HCT116 (cell line): ENCODE measurements at regions not wholly inside any gene's neighbourhood (a gene's known extent, or its start where the extent isn't known, plus 50 kb on each side); places are given as distances from the start of the nearest gene placed in this dataset.

Experiments used
- ATAC-seq: fragments of 200-7000 bp; cut with Tn5 transposase; 2 replicates; pipeline ENCODE4 v1.9.1; 2020; ENCODE audit warnings: mild to moderate bottlenecking, moderate library complexity
- BruUV-seq: library from RNA; stranded (reverse); fragments of 400-500 nt; replicated peaks from 2 replicates; lab custom pipeline; 2021; lab: Mats Ljungman, UMichigan
- CTCF ChIA-PET: fragments of 300-600 bp; sonication (Branson Sonifier 250); formaldehyde crosslinking; loops from one replicate; lab custom pipeline; 2021; ENCODE audit warnings: antibody characterized with exemption; lab: Charles Lee
- POLR2A ChIA-PET: fragments of 300-600, 350-600 bp; sonication (Branson Sonifier 250); formaldehyde crosslinking; loops from one replicate; lab custom pipeline; 2021; ENCODE audit warnings: antibody characterized with exemption; lab: Charles Lee
- RAD21 ChIA-PET, 2 experiments: fragments of 300-600 bp; sonication (Branson Sonifier 250); formaldehyde crosslinking; loops; one replicate each; lab custom pipeline; 2023; ENCODE audit warnings: low total read pairs in 2 of 2; ENCODE audit not compliant: uncharacterized antibody in 2 of 2, unreplicated experiment in 2 of 2, low non-redundant PET in 1 of 2; lab: Charles Lee
- DNase-seq: peaks from one replicate; pipeline ENCODE4 v3.0.0-alpha.2; 2010; ENCODE audit warnings: low read depth, low spot score
- H2AFZ ChIP-seq: fragments of 200-600 bp; shearing (Covaris generic), sonication (generic); 2 replicates; pipeline ENCODE4 v1.6.1; 2017; ENCODE audit warnings: low read depth, mixed run types, mixed read lengths, antibody characterized with exemption, low read length; ENCODE audit not compliant: poor library complexity, severe bottlenecking
- H3K27ac ChIP-seq: 2 replicates; pipeline ENCODE4 v1.5.1; 2012; ENCODE audit warnings: low read depth, low read length
- H3K27me3 ChIP-seq: fragments of 200-600 bp; sonication (generic); 2 replicates; pipeline ENCODE4 v1.6.1; 2016; ENCODE audit warnings: mixed run types, low read length, mixed read lengths; ENCODE audit not compliant: insufficient read depth
- H3K36me3 ChIP-seq, 2 experiments: fragments of 200-500 bp in 1 of 2; fragments of 200-600 bp in 1 of 2; sonication (Bioruptor generic) in 1 of 2; sonication (generic) in 1 of 2; 2 replicates each; pipeline versions ENCODE4 v1.5.1 to v1.6.1; 2014 to 2016; ENCODE audit warnings: low read length in 2 of 2, inconsistent platforms in 1 of 2, mixed read lengths in 1 of 2, mixed run types in 1 of 2; ENCODE audit not compliant: insufficient read depth in 2 of 2, control insufficient read depth in 1 of 2
- H3K4me1 ChIP-seq, 2 experiments: fragments of 200-600 bp in 1 of 2; sonication (generic) in 1 of 2; 2 replicates each; pipeline versions ENCODE4 v1.5.1 to v1.6.1; 2012 to 2017; ENCODE audit warnings: low read length in 2 of 2, inconsistent platforms in 1 of 2, mild to moderate bottlenecking in 1 of 2, mixed read lengths in 1 of 2, mixed run types in 1 of 2, moderate library complexity in 1 of 2; ENCODE audit not compliant: insufficient read depth in 2 of 2, control insufficient read depth in 1 of 2
- H3K4me2 ChIP-seq: fragments of 200-600 bp; sonication (generic); 2 replicates; pipeline ENCODE4 v1.6.1; 2017; ENCODE audit warnings: mixed run types, low read length, mixed read lengths
- H3K4me3 ChIP-seq, 2 experiments: fragments of 200-600 bp in 1 of 2; sonication (generic) in 1 of 2; replicated peaks in 1 of 2; 2 replicates each; pipeline ENCODE4 v1.5.1; 2011 to 2016; ENCODE audit warnings: low read length in 2 of 2, control low read depth in 1 of 2, low read depth in 1 of 2, mild to moderate bottlenecking in 1 of 2, mixed read lengths in 1 of 2, mixed run types in 1 of 2
- H3K79me2 ChIP-seq: fragments of 200-600 bp; sonication (generic); 2 replicates; pipeline ENCODE4 v1.6.1; 2017; ENCODE audit warnings: mild to moderate bottlenecking, mixed run types, low read length, moderate library complexity, mixed read lengths; ENCODE audit not compliant: insufficient read depth
- H3K9ac ChIP-seq: fragments of 200-600 bp; sonication (generic); 2 replicates; pipeline ENCODE4 v1.6.1; 2016; ENCODE audit warnings: low read length, mixed read lengths
- H3K9me2 ChIP-seq: fragments of 200-600 bp; sonication (generic), shearing (Covaris generic); 2 replicates; pipeline ENCODE4 v1.6.1; 2017; ENCODE audit warnings: mixed run types, mild to moderate bottlenecking, moderate library complexity; ENCODE audit not compliant: insufficient read depth
- H3K9me3 ChIP-seq, 2 experiments: fragments of 200-500 bp in 1 of 2; fragments of 200-600 bp in 1 of 2; sonication (Bioruptor generic) in 1 of 2; sonication (generic) in 1 of 2; 2 replicates each; pipeline ENCODE4 v1.6.1; 2014 to 2017; ENCODE audit warnings: low read length in 2 of 2, mixed read lengths in 2 of 2, inconsistent platforms in 1 of 2, low read depth in 1 of 2, mild to moderate bottlenecking in 1 of 2, mixed run types in 1 of 2, moderate library complexity in 1 of 2; ENCODE audit not compliant: control insufficient read depth in 1 of 2, insufficient read depth in 1 of 2
- H4K20me1 ChIP-seq: fragments of 200-600 bp; sonication (generic), shearing (Covaris generic); 2 replicates; pipeline ENCODE4 v1.6.1; 2017; ENCODE audit warnings: mixed run types, mild to moderate bottlenecking, moderate library complexity; ENCODE audit not compliant: insufficient read depth
- CBX3 ChIP-seq: IDR thresholded peaks from 2 replicates; pipeline ENCODE4 v1.6.1; 2012; ENCODE audit warnings: low read depth
- CEBPB ChIP-seq: IDR thresholded peaks from 2 replicates; pipeline ENCODE4 v1.6.1; 2012; ENCODE audit warnings: low read depth
- EGR1 ChIP-seq: IDR thresholded peaks from 2 replicates; pipeline ENCODE4 v1.6.1; 2012; ENCODE audit warnings: low read depth
- ELF1 ChIP-seq: IDR thresholded peaks from 2 replicates; pipeline ENCODE4 v1.6.1; 2012; ENCODE audit warnings: low read depth, borderline replicate concordance
- EZH2 ChIP-seq: fragments of 200-600 bp; sonication (generic); IDR thresholded peaks from 2 replicates; pipeline ENCODE4 v1.6.1; 2017; ENCODE audit warnings: antibody characterized with exemption, mixed run types
- EZH2phosphoT487 ChIP-seq: fragments of 200-600 bp; IDR thresholded peaks from 2 replicates; pipeline ENCODE4 v1.6.1; 2018; ENCODE audit warnings: antibody characterized with exemption, borderline replicate concordance
- JUND ChIP-seq: IDR thresholded peaks from 2 replicates; pipeline ENCODE4 v1.6.1; 2012
- POLR2A ChIP-seq: IDR thresholded peaks from 2 replicates; pipeline ENCODE4 v1.7.0; 2011; ENCODE audit warnings: borderline replicate concordance; ENCODE audit not compliant: insufficient read depth, insufficient read length; ENCODE audit errors: extremely low read depth
- POLR2AphosphoS5 ChIP-seq: IDR thresholded peaks from 2 replicates; pipeline ENCODE4 v1.6.1; 2011; ENCODE audit warnings: mild to moderate bottlenecking, low read depth, low read length, moderate library complexity
- RAD21 ChIP-seq: IDR thresholded peaks from 2 replicates; pipeline ENCODE4 v1.6.1; 2012; ENCODE audit warnings: low read depth, mild to moderate bottlenecking
- SIN3A ChIP-seq: IDR thresholded peaks from 2 replicates; pipeline ENCODE4 v1.6.1; 2012; ENCODE audit warnings: low read depth
- SP1 ChIP-seq: IDR thresholded peaks from 2 replicates; pipeline ENCODE4 v1.6.1; 2012; ENCODE audit warnings: low read depth
- SRF ChIP-seq: IDR thresholded peaks from 2 replicates; pipeline ENCODE4 v1.6.1; 2012; ENCODE audit warnings: low read depth
- TCF7L2 ChIP-seq: IDR thresholded peaks from 2 replicates; pipeline ENCODE4 v1.7.0; 2011; ENCODE audit warnings: borderline replicate concordance, inconsistent platforms; ENCODE audit not compliant: insufficient read depth, insufficient read length; ENCODE audit errors: extremely low read depth
- YY1 ChIP-seq: IDR thresholded peaks from 2 replicates; pipeline ENCODE4 v1.6.1; 2011; ENCODE audit warnings: low read length, low read depth, moderate library complexity, mild to moderate bottlenecking; ENCODE audit not compliant: insufficient replicate concordance; ENCODE audit errors: extremely low read depth
- ZNF274 ChIP-seq: fragments of 200-500 bp; sonication (Bioruptor generic); IDR thresholded peaks from 2 replicates; pipeline ENCODE4 v1.6.1; 2014; ENCODE audit warnings: mild to moderate bottlenecking, low read depth, low read length, inconsistent platforms
- intact Hi-C: fragments of 100-400 bp; cut with micrococcal nuclease; formaldehyde crosslinking; loops from 2 replicates; pipeline ENCODE4 v1.10.0; 2022
- TF ChIP-seq, protein P1 (sequence below): IDR thresholded peaks from 2 replicates; pipeline ENCODE4 v1.6.1; 2012
- TF ChIP-seq, protein P2 (sequence below), 3 experiments: fragments of 200-600 bp in 1 of 3; sonication (generic) in 1 of 3; IDR thresholded peaks in 2 of 3; conservative IDR thresholded peaks in 1 of 3; 2 replicates each; pipeline ENCODE4 v1.5.1; 2012 to 2017; ENCODE audit warnings: low read depth in 2 of 3, low read length in 2 of 3, antibody characterized with exemption in 1 of 3, borderline replicate concordance in 1 of 3, control low read depth in 1 of 3, mild to moderate bottlenecking in 1 of 3, mixed read lengths in 1 of 3, mixed run types in 1 of 3, moderate library complexity in 1 of 3; ENCODE audit not compliant: insufficient read depth in 1 of 3
- TF ChIP-seq, protein P3 (sequence below): IDR thresholded peaks from 2 replicates; pipeline ENCODE4 v1.6.1; 2012; ENCODE audit warnings: low read depth

GRCh38 chr15:85880501-85881190 lies 85.9 kb upstream of the KLHL25 start:
- CTCF ChIA-PET, result no interaction called here
- no peaks in the 10 kb centered on the region for H3K9me2 ChIP-seq
- BruUV-seq, result no TSS peak

More at GRCh38 chr15:85880501-85881190, 85.9 kb upstream of the KLHL25 start:
- Histone ChIP-seq H3K4me1 (peaks cover 0 to 9% of the 10 kb centered on the region in 2 experiments; a peak in 2 of 4 replicates), H3K27me3 (peaks cover 24% of the 10 kb centered on the region), H3K9ac (no peak overlapping the region), H3K79me2 (no peaks in the 10 kb centered on the region), H3K9me3 (no peaks in the 10 kb centered on the region), H3K27ac (no peak overlapping the region), H3K36me3 (no peaks in the 10 kb centered on the region), H4K20me1 (no peaks in the 10 kb centered on the region), H3K4me2 (no peak overlapping the region), H3K4me3 (no peak overlapping the region), H2AFZ (no peak overlapping the region)
- ATAC-seq (no peak), DNase-seq (no peak)
- intact Hi-C loops, result no loop called here
- ChIA-PET POLR2A (no interaction called here), RAD21 (no interaction called here)
- TF ChIP-seq EGR1 (no peak), EZH2phosphoT487 (no peak), JUND (no peak), ELF1 (no peak), SRF (no peak), TCF7L2 (no peak), CEBPB (no peak), CBX3 (no peak), RAD21 (no peak), SIN3A (no peak), EZH2 (no peak), SP1 (no peak), ZNF274 (no peak), POLR2A (no peak), POLR2AphosphoS5 (no peak), YY1 (no peak)
- TF ChIP-seq, protein P1, sequence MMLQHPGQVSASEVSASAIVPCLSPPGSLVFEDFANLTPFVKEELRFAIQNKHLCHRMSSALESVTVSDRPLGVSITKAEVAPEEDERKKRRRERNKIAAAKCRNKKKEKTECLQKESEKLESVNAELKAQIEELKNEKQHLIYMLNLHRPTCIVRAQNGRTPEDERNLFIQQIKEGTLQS, result no peak
- TF ChIP-seq, protein P2, sequence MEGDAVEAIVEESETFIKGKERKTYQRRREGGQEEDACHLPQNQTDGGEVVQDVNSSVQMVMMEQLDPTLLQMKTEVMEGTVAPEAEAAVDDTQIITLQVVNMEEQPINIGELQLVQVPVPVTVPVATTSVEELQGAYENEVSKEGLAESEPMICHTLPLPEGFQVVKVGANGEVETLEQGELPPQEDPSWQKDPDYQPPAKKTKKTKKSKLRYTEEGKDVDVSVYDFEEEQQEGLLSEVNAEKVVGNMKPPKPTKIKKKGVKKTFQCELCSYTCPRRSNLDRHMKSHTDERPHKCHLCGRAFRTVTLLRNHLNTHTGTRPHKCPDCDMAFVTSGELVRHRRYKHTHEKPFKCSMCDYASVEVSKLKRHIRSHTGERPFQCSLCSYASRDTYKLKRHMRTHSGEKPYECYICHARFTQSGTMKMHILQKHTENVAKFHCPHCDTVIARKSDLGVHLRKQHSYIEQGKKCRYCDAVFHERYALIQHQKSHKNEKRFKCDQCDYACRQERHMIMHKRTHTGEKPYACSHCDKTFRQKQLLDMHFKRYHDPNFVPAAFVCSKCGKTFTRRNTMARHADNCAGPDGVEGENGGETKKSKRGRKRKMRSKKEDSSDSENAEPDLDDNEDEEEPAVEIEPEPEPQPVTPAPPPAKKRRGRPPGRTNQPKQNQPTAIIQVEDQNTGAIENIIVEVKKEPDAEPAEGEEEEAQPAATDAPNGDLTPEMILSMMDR (IDR thresholded peaks at IDR 0.05 in 2 of 3, conservative IDR thresholded peaks at IDR 0.05 in 1 of 3; ENCODE audit: borderline replicate concordance in 1 of 3, insufficient read depth in 1 of 3, low read depth in 2 of 3, low read length in 2 of 3), result no peak
- TF ChIP-seq, protein P3, sequence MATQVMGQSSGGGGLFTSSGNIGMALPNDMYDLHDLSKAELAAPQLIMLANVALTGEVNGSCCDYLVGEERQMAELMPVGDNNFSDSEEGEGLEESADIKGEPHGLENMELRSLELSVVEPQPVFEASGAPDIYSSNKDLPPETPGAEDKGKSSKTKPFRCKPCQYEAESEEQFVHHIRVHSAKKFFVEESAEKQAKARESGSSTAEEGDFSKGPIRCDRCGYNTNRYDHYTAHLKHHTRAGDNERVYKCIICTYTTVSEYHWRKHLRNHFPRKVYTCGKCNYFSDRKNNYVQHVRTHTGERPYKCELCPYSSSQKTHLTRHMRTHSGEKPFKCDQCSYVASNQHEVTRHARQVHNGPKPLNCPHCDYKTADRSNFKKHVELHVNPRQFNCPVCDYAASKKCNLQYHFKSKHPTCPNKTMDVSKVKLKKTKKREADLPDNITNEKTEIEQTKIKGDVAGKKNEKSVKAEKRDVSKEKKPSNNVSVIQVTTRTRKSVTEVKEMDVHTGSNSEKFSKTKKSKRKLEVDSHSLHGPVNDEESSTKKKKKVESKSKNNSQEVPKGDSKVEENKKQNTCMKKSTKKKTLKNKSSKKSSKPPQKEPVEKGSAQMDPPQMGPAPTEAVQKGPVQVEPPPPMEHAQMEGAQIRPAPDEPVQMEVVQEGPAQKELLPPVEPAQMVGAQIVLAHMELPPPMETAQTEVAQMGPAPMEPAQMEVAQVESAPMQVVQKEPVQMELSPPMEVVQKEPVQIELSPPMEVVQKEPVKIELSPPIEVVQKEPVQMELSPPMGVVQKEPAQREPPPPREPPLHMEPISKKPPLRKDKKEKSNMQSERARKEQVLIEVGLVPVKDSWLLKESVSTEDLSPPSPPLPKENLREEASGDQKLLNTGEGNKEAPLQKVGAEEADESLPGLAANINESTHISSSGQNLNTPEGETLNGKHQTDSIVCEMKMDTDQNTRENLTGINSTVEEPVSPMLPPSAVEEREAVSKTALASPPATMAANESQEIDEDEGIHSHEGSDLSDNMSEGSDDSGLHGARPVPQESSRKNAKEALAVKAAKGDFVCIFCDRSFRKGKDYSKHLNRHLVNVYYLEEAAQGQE, result no peak
